ENCODE measurements at regions not wholly inside any gene's neighbourhood (a gene's known extent, or its start where the extent isn't known, plus 50 kb on each side); places are given as distances from the start of the nearest gene placed in this dataset.

DNA sequence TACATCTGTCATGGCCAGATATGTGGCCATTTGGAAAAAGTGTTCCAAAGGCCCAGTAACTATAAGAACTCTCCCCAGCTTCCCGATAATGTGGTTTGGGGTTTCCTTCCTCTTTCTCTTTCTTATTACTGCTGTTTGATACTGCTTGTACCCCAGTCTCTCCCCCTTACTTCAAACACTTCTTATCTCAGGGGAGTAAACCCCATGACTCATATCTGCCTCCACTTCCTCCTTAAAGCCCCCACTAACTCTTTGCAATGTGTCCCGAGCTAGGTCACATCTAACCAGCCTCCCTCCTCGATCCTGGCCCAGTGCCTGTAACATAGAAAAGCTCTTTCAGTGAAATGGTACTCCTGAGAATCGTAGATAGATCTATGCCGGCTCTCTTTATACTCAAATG is 82.4 kb upstream of the STARD13 start:
- no peak overlapping the region for H3K4me3 ChIP-seq (ENCODE audit: low read depth, low read length)
- TF ChIP-seq, protein P1, sequence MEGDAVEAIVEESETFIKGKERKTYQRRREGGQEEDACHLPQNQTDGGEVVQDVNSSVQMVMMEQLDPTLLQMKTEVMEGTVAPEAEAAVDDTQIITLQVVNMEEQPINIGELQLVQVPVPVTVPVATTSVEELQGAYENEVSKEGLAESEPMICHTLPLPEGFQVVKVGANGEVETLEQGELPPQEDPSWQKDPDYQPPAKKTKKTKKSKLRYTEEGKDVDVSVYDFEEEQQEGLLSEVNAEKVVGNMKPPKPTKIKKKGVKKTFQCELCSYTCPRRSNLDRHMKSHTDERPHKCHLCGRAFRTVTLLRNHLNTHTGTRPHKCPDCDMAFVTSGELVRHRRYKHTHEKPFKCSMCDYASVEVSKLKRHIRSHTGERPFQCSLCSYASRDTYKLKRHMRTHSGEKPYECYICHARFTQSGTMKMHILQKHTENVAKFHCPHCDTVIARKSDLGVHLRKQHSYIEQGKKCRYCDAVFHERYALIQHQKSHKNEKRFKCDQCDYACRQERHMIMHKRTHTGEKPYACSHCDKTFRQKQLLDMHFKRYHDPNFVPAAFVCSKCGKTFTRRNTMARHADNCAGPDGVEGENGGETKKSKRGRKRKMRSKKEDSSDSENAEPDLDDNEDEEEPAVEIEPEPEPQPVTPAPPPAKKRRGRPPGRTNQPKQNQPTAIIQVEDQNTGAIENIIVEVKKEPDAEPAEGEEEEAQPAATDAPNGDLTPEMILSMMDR (IDR thresholded peaks at IDR 0.05; ENCODE audit: low read depth, low read length, missing control alignments): no peak
- DNase-seq (ENCODE audit: low read depth): no peak
- in situ Hi-C loops (cut with HindIII; ENCODE audit: low sequenced_read_pairs): no loop called here

DNA sequence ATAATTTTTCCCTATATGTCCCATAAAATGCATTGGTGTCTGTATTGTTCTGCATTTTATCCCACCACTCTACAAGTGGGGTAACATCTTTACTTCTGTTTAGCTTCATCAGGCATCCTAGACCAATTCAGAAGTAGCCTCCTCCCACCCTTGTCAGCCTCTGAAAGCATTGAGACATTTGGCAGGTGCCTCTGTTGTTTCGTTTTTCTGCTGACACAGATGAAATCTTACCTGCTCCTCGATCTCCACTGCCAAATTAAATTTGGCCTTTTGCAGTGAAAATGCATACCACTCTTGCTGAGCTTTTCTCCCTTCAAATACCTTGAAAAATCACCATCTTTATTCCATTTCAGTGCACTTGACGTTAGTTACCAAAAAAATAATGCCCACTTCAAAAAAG is 83.5 kb upstream of the STARD13 start:
- no peak overlapping the region for H3K4me3 ChIP-seq (ENCODE audit: low read depth, low read length)
- TF ChIP-seq, protein P1 (IDR thresholded peaks at IDR 0.05; ENCODE audit: low read depth, low read length, missing control alignments): no peak
- DNase-seq (ENCODE audit: low read depth): no peak
- in situ Hi-C loops (cut with HindIII; ENCODE audit: low sequenced_read_pairs): no loop called here

DNA sequence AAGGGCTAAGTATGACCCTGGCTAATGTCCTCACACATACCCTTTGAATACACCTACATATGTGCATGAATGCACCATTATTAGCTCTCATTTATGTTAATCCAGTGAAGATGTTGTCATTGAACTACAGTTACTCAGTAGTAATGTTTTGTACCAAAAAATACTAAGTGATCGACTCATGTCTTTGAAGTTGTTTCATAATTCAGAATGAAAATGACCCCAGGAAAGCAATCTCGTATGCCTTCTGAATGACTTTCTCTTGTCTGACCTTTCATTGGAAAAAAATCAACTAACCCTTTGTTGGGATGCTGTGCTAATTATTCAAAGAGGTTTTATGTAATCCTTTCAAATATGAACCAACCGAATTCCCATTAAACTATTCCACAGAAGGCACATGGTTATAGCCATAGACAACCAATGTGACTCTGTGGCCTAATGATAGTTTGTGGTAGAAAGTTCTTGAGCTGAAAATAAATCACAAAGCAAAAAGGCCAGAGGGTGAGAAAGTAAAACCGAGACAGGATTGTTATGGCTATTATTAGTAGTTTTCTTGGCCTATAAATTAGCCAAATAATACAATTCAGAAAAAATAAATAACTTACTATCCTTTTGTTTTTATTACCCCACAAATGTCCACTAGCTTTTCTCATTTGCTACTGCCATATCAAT is 86.8 kb upstream of the STARD13 start:
- no peak for DNase-seq (ENCODE audit: low read depth)
- TF ChIP-seq, protein P1 (IDR thresholded peaks at IDR 0.05; ENCODE audit: low read depth, low read length, missing control alignments): no peak
- in situ Hi-C loops (cut with HindIII; ENCODE audit: low sequenced_read_pairs): no loop called here
- H3K4me3 ChIP-seq (ENCODE audit: low read depth, low read length): no peak overlapping the region

DNA sequence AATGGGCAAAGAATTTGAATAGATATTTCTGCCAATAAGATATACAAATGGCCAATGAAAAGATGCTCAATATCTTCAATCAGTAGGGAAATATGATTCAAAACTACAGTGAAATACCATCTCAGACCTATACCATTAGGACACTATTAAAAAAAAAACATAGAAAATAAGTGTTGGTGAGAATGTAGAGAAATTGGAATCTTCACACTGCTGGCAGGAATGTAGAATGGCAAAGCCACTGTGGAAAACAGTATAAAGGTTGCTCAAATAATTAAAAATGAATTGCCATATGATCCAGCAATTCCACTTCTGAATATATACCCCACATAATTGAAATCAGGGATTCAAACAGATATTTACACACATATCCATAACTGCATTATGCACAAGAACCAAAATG is 88.1 kb upstream of the STARD13 start:
- TF ChIP-seq, protein P1 (IDR thresholded peaks at IDR 0.05; ENCODE audit: low read depth, low read length, missing control alignments): no peak
- H3K4me3 ChIP-seq (ENCODE audit: low read depth, low read length): no peak overlapping the region
- DNase-seq (ENCODE audit: low read depth): no peak
- in situ Hi-C loops (cut with HindIII; ENCODE audit: low sequenced_read_pairs): no loop called here

DNA sequence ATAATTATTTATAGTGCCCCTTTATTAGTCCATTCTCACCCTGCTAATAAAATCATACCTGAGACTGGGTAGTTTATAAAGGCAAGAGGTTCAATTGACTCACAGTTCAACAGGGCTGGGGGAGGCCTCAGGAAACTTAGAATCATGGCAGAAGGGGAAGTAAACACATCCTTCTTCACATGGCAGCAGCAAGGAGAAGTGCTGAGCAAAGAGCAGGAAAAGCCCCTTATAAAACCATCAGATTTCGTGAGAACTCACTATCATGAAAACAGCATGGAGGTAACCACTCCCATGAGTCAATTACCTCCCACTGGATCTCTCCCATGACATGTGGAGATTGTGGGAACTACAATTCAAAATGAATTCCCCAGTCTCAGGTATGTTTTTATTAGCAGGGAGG is 89.9 kb upstream of the STARD13 start:
- in situ Hi-C loops (cut with HindIII; ENCODE audit: low sequenced_read_pairs): no loop called here
- TF ChIP-seq, protein P1 (IDR thresholded peaks at IDR 0.05; ENCODE audit: low read depth, low read length, missing control alignments): no peak
- no peak for DNase-seq (ENCODE audit: low read depth)
- H3K4me3 ChIP-seq (ENCODE audit: low read depth, low read length): no peak overlapping the region

DNA sequence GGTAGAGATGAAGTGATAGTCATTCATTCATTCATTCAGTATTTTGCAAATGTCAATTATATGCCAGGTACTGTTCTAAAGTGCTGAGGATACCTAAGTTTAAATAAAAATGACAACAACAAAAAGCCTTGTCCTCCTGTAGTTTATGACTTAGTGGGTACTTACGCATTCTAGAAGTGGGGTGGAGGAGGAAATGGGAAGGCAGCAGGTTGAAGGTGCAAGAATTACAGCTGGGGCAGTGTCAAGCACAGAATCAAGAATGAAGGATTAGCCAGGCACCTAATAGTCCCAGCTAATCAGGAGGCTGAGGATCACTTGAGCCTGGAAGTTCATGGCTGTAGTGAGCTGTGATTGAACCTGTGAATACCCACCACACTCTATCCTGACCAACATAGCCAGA is 90.7 kb upstream of the STARD13 start:
- in situ Hi-C loops (cut with HindIII; ENCODE audit: low sequenced_read_pairs): no loop called here
- DNase-seq (ENCODE audit: low read depth): no peak
- TF ChIP-seq, protein P1 (IDR thresholded peaks at IDR 0.05; ENCODE audit: low read depth, low read length, missing control alignments): no peak
- no peak overlapping the region for H3K4me3 ChIP-seq (ENCODE audit: low read depth, low read length)

Measured in astrocyte of the cerebellum (primary cell).